NCI-H2196 treated with DMSO at 0.1 percent for 48 hours (cell line): ENCODE measurements at regions not wholly inside any gene's neighbourhood (a gene's known extent, or its start where the extent isn't known, plus 50 kb on each side); places are given as distances from the start of the nearest gene placed in this dataset.
"Not testable (repeated sequence)": the region's sequence is repeated elsewhere in the genome, so short reads cannot be mapped to it uniquely, and the experiment has no call there.

ENCODE experiments used
- DNase-seq: peaks from one replicate; lab custom pipeline; 2025; ENCODE audit not compliant: unreplicated experiment; lab: John Stamatoyannopoulos, UW

- no peak for DNase-seq
Measured at GRCh38 chr2:57402755-57403154, 643.9 kb upstream of the VRK2 start.

GRCh38 chr2:57407772-57408201 lies 638.8 kb upstream of the VRK2 start:
- DNase-seq: no peak

GRCh38 chr2:57408587-57408986 lies 638.0 kb upstream of the VRK2 start:
- no peak for DNase-seq

GRCh38 chr2:57417007-57417406 lies 629.6 kb upstream of the VRK2 start:
- DNase-seq: no peak

GRCh38 chr2:57418859-57419346 lies 627.7 kb upstream of the VRK2 start:
- not testable (repeated sequence) for DNase-seq

- no peak for DNase-seq
Measured at GRCh38 chr2:57429831-57430230, 616.8 kb upstream of the VRK2 start.

- DNase-seq: no peak
Measured at GRCh38 chr2:57432528-57432927, 614.1 kb upstream of the VRK2 start.

GRCh38 chr2:57434441-57434840 lies 612.2 kb upstream of the VRK2 start:
- no peak for DNase-seq

- no peak for DNase-seq
Measured at GRCh38 chr2:57434972-57435371, 611.6 kb upstream of the VRK2 start.

GRCh38 chr2:57437077-57437476 lies 609.5 kb upstream of the VRK2 start:
- no peak for DNase-seq

GRCh38 chr2:57440437-57440836 lies 606.2 kb upstream of the VRK2 start:
- no peak for DNase-seq

- no peak for DNase-seq
Measured at GRCh38 chr2:57443086-57443485, 603.5 kb upstream of the VRK2 start.

GRCh38 chr2:57443973-57444521 lies 602.6 kb upstream of the VRK2 start:
- no peak for DNase-seq

- no peak for DNase-seq
Measured at GRCh38 chr2:57444752-57445430, 601.7 kb upstream of the VRK2 start.

- no peak for DNase-seq
Measured at GRCh38 chr2:57448816-57449215, 597.8 kb upstream of the VRK2 start.

GRCh38 chr2:57450170-57450569 lies 596.4 kb upstream of the VRK2 start:
- DNase-seq: no peak

- DNase-seq: no peak
Measured at GRCh38 chr2:57452634-57453033, 594.0 kb upstream of the VRK2 start.

GRCh38 chr2:57453945-57454344 lies 592.7 kb upstream of the VRK2 start:
- no peak for DNase-seq

GRCh38 chr2:57460396-57461276 lies 586.0 kb upstream of the VRK2 start:
- DNase-seq: no peak

GRCh38 chr2:57461624-57462023 lies 585.0 kb upstream of the VRK2 start:
- no peak for DNase-seq

- no peak for DNase-seq
Measured at GRCh38 chr2:57465067-57465466, 581.5 kb upstream of the VRK2 start.

- DNase-seq: no peak
Measured at GRCh38 chr2:57465967-57466366, 580.6 kb upstream of the VRK2 start.
